ENCODE measurements at regions not wholly inside any gene's neighbourhood (a gene's known extent, or its start where the extent isn't known, plus 50 kb on each side); places are given as distances from the start of the nearest gene placed in this dataset.

DNA sequence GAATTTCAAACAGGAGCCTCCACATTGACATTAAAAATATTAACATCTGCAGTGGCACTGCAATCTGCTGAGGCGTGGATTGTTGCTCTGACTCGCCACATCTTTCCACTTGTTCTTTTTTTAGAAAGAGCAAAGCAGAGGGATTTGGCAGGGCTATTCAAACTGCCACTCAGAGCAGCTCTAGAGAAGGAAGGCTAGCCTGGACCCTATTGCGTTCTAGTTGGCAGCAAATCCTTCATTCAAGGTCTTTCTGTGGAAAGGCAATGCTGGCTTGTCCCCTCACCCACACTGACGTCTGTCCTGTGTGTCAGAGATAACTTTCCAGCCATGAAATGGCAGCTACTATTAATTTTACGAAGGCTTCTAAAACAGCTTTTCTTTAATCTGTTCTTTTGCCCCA lies 483.2 kb upstream of the SGO1 start:
- Mint-ChIP-seq H3K36me3 (no peaks in the 10 kb centered on the region), H3K27ac (no peak overlapping the region), H3K4me3 (no peak overlapping the region), H3K4me1 (no peaks in the 10 kb centered on the region), H3K9me3 (peaks cover 0 to 8% (median 3%) of the 10 kb centered on the region in 7 donors), H3K27me3 (ENCODE audit: low read depth in 3 of 3) (no peaks in the 10 kb centered on the region)
- H3K27me3 ChIP-seq (ENCODE audit: control insufficient read depth in 2 of 2, insufficient read depth in 2 of 2, low read length in 2 of 2): no peaks in the 10 kb centered on the region
- no peak overlapping the region for H2AFZ ChIP-seq (ENCODE audit: insufficient read depth, low read depth, low read length, poor library complexity, severe bottlenecking)
- H4K20me1 ChIP-seq (ENCODE audit: insufficient read depth, low read length): no peaks in the 10 kb centered on the region
- H3K27ac ChIP-seq (ENCODE audit: low read depth in 1 of 2, low read length in 2 of 2): no peak overlapping the region
- H3K4me1 ChIP-seq (ENCODE audit: control insufficient read depth in 1 of 2, insufficient read depth in 2 of 2, low read length in 2 of 2): no peaks in the 10 kb centered on the region
- H3K9me3 ChIP-seq (replicated peaks in 1 of 2; ENCODE audit: control insufficient read depth in 1 of 2, insufficient read depth in 1 of 2, low read length in 2 of 2): peaks cover 5 to 10% of the 10 kb centered on the region in 2 donors
- no peaks in the 10 kb centered on the region for H3K36me3 ChIP-seq (replicated peaks in 1 of 2; ENCODE audit: control insufficient read depth in 1 of 2, insufficient read depth in 2 of 2, low read length in 2 of 2)
- 51% methylated on average over 3 of the region's 5 CpGs for WGBS (ENCODE audit: insufficient coverage)
- H3K4me2 ChIP-seq (replicated peaks; ENCODE audit: extremely low read depth, low read length, poor library complexity, severe bottlenecking): no peak overlapping the region
- H3K79me2 ChIP-seq (ENCODE audit: insufficient read depth, low read length): no peaks in the 10 kb centered on the region
- no peak overlapping the region for H3K4me3 ChIP-seq (replicated peaks in 1 of 3; ENCODE audit: low read depth in 2 of 3, low read length in 3 of 3)
- no peak for DNase-seq
- no peak overlapping the region for H3K9ac ChIP-seq (ENCODE audit: insufficient read depth, low read length, poor library complexity, severe bottlenecking)
- no peak for TF ChIP-seq CTCF (IDR thresholded peaks at IDR 0.05)
- intact Hi-C loops (cut with micrococcal nuclease): no loop called here

GRCh38 chr3:20668411-20668810 lies 482.4 kb upstream of the SGO1 start:
- no peaks in the 10 kb centered on the region for H3K27me3 Mint-ChIP-seq (ENCODE audit: low read depth in 3 of 3)
- H3K27ac Mint-ChIP-seq: no peak overlapping the region
- Histone ChIP-seq H3K4me3 (replicated peaks in 1 of 3; ENCODE audit: low read depth in 2 of 3, low read length in 3 of 3) (no peak overlapping the region), H3K9me3 (replicated peaks in 1 of 2; ENCODE audit: control insufficient read depth in 1 of 2, insufficient read depth in 1 of 2, low read length in 2 of 2) (peaks cover 5 to 10% of the 10 kb centered on the region in 2 donors), H3K9ac (ENCODE audit: insufficient read depth, low read length, poor library complexity, severe bottlenecking) (no peak overlapping the region), H3K27me3 (ENCODE audit: control insufficient read depth in 2 of 2, insufficient read depth in 2 of 2, low read length in 2 of 2) (no peaks in the 10 kb centered on the region), H3K4me2 (replicated peaks; ENCODE audit: extremely low read depth, low read length, poor library complexity, severe bottlenecking) (no peak overlapping the region), H3K36me3 (replicated peaks in 1 of 2; ENCODE audit: control insufficient read depth in 1 of 2, insufficient read depth in 2 of 2, low read length in 2 of 2) (no peaks in the 10 kb centered on the region), H2AFZ (ENCODE audit: insufficient read depth, low read depth, low read length, poor library complexity, severe bottlenecking) (no peak overlapping the region), H3K4me1 (ENCODE audit: control insufficient read depth in 1 of 2, insufficient read depth in 2 of 2, low read length in 2 of 2) (no peaks in the 10 kb centered on the region), H4K20me1 (ENCODE audit: insufficient read depth, low read length) (no peaks in the 10 kb centered on the region), H3K27ac (ENCODE audit: low read depth in 1 of 2, low read length in 2 of 2) (no peak overlapping the region), H3K79me2 (ENCODE audit: insufficient read depth, low read length) (no peaks in the 10 kb centered on the region)
- no peaks in the 10 kb centered on the region for H3K4me1 Mint-ChIP-seq
- no peak for TF ChIP-seq CTCF (IDR thresholded peaks at IDR 0.05)
- no peak overlapping the region for H3K4me3 Mint-ChIP-seq
- DNase-seq: no peak
- WGBS (ENCODE audit: insufficient coverage): 83% methylated on average over 3 of the region's 3 CpGs
- peaks cover 0 to 10% (median 3%) of the 10 kb centered on the region in 7 donors for H3K9me3 Mint-ChIP-seq
- intact Hi-C loops (cut with micrococcal nuclease): no loop called here
- no peaks in the 10 kb centered on the region for H3K36me3 Mint-ChIP-seq

Data from CD14-positive monocyte (primary cell).